ENCODE measurements at regions not wholly inside any gene's neighbourhood (a gene's known extent, or its start where the extent isn't known, plus 50 kb on each side); places are given as distances from the start of the nearest gene placed in this dataset.

DNA sequence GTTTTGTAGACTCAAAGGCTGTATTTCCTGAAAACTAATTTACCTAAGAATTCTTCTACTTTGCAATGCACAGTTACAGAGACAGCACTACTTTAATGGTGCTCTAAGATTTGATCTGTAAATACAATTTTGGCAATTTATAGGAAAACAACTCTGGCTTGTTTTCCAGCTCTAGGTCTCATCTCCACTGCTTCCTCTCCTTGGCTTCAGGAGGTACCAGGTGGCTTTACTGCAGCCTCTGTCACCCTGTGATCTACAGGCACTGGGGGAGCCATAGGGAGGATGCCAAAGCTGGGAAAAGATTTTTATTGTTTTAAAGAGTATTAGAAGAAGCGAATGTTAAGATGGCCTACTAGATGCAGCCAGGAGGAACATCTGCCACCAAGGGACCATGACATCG is 1563.6 kb downstream of the OLFM4 start (continued):
- TF ChIP-seq, protein P1, sequence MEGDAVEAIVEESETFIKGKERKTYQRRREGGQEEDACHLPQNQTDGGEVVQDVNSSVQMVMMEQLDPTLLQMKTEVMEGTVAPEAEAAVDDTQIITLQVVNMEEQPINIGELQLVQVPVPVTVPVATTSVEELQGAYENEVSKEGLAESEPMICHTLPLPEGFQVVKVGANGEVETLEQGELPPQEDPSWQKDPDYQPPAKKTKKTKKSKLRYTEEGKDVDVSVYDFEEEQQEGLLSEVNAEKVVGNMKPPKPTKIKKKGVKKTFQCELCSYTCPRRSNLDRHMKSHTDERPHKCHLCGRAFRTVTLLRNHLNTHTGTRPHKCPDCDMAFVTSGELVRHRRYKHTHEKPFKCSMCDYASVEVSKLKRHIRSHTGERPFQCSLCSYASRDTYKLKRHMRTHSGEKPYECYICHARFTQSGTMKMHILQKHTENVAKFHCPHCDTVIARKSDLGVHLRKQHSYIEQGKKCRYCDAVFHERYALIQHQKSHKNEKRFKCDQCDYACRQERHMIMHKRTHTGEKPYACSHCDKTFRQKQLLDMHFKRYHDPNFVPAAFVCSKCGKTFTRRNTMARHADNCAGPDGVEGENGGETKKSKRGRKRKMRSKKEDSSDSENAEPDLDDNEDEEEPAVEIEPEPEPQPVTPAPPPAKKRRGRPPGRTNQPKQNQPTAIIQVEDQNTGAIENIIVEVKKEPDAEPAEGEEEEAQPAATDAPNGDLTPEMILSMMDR (IDR thresholded peaks at IDR 0.05; ENCODE audit: low read depth, low read length, missing input control): no peak
- TF ChIP-seq NR2F2 (IDR thresholded peaks at IDR 0.05): no peak
- no peak for TF ChIP-seq JUND (IDR thresholded peaks at IDR 0.05)

DNA sequence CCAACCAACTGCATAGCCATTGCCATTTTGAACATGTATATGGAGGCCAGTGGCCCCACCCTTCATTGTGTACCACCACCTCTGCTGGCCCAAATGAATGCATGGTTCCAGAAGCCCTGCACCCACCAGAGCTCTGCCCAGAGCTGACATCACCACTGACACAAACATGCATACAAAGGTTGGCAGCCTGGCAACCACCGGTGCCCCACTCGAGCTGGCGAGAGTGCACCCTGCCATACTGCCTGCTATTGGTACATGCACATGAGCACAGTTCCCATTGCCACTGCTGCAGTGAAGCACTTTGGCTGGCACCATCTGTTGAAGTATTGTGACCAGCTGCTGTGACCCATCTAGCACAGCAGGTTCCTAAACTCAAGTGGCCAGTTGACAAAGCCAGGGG is 1564.9 kb downstream of the OLFM4 start:
- H3K9me3 ChIP-seq (ENCODE audit: control insufficient read depth in 4 of 4, low read length in 3 of 4): no peaks in the 10 kb centered on the region
- no peaks in the 10 kb centered on the region for H3K4me1 ChIP-seq (ENCODE audit: control insufficient read depth in 4 of 4, insufficient read depth in 4 of 4, low read length in 3 of 4)
- no peak overlapping the region for H3K27ac ChIP-seq (ENCODE audit: low read depth in 1 of 2, low read length in 2 of 2)
- TF ChIP-seq TAF1 (conservative IDR thresholded peaks at IDR 0.05): no peak
- no peak for TF ChIP-seq FOXA2 (IDR thresholded peaks at IDR 0.05)
- no peak for TF ChIP-seq JUND (IDR thresholded peaks at IDR 0.05)
- no peak for TF ChIP-seq RXRA (IDR thresholded peaks at IDR 0.05)
- no peak for TF ChIP-seq YY1 (IDR thresholded peaks at IDR 0.05)
- no peak for TF ChIP-seq NR2F2 (IDR thresholded peaks at IDR 0.05)
- WGBS: 94% methylated on average over 3 of the region's 3 CpGs
- H3K4me3 ChIP-seq (ENCODE audit: low read depth in 1 of 3, low read length in 3 of 3): no peak overlapping the region
- H3K9ac ChIP-seq (ENCODE audit: low read depth in 1 of 2, low read length in 2 of 2): no peak overlapping the region
- H3K36me3 ChIP-seq (ENCODE audit: control insufficient read depth in 4 of 4, insufficient read depth in 3 of 4, low read depth in 1 of 4, low read length in 3 of 4): no peaks in the 10 kb centered on the region
- H3K27me3 ChIP-seq (ENCODE audit: control insufficient read depth in 4 of 4, insufficient read depth in 4 of 4, low read length in 3 of 4): no peaks in the 10 kb centered on the region
- DNase-seq (ENCODE audit: low spot score): no peak

DNA sequence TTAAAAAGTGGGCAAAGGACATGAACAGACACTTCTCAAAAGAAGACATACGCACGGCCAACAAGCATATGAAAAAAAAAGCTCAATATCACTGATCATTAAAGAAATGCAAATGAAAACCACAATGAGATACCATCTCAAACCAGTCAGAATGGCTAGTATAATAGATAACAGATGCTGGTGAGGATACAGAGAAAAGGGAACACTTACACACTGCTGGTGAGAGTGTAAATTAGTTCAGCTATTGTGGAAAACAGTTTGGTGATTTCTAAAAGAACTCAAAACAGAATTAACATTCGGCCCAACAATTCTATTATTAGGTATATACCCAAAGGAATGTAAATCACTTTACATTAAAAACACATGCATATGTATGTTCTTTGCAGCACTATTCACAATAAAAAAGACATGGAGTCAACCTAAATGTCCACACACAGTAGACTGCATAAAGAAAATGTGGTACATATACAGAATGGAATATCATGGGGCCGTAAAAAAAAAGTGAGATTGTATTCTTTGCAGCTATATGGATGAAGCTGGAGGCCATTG is 1569.0 kb downstream of the OLFM4 start:
- H3K4me1 ChIP-seq (ENCODE audit: control insufficient read depth in 4 of 4, insufficient read depth in 4 of 4, low read length in 3 of 4): no peaks in the 10 kb centered on the region
- no peaks in the 10 kb centered on the region for H3K9me3 ChIP-seq (ENCODE audit: control insufficient read depth in 4 of 4, low read length in 3 of 4)
- TF ChIP-seq TAF1 (conservative IDR thresholded peaks at IDR 0.05): no peak
- TF ChIP-seq, protein P2, sequence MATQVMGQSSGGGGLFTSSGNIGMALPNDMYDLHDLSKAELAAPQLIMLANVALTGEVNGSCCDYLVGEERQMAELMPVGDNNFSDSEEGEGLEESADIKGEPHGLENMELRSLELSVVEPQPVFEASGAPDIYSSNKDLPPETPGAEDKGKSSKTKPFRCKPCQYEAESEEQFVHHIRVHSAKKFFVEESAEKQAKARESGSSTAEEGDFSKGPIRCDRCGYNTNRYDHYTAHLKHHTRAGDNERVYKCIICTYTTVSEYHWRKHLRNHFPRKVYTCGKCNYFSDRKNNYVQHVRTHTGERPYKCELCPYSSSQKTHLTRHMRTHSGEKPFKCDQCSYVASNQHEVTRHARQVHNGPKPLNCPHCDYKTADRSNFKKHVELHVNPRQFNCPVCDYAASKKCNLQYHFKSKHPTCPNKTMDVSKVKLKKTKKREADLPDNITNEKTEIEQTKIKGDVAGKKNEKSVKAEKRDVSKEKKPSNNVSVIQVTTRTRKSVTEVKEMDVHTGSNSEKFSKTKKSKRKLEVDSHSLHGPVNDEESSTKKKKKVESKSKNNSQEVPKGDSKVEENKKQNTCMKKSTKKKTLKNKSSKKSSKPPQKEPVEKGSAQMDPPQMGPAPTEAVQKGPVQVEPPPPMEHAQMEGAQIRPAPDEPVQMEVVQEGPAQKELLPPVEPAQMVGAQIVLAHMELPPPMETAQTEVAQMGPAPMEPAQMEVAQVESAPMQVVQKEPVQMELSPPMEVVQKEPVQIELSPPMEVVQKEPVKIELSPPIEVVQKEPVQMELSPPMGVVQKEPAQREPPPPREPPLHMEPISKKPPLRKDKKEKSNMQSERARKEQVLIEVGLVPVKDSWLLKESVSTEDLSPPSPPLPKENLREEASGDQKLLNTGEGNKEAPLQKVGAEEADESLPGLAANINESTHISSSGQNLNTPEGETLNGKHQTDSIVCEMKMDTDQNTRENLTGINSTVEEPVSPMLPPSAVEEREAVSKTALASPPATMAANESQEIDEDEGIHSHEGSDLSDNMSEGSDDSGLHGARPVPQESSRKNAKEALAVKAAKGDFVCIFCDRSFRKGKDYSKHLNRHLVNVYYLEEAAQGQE (IDR thresholded peaks at IDR 0.05): no peak
- no peak for TF ChIP-seq SP1 (IDR thresholded peaks at IDR 0.05)
- TF ChIP-seq RAD21 (IDR thresholded peaks at IDR 0.05): no peak
- no peak for TF ChIP-seq HNF4A (conservative IDR thresholded peaks at IDR 0.05)
- TF ChIP-seq, protein P3, sequence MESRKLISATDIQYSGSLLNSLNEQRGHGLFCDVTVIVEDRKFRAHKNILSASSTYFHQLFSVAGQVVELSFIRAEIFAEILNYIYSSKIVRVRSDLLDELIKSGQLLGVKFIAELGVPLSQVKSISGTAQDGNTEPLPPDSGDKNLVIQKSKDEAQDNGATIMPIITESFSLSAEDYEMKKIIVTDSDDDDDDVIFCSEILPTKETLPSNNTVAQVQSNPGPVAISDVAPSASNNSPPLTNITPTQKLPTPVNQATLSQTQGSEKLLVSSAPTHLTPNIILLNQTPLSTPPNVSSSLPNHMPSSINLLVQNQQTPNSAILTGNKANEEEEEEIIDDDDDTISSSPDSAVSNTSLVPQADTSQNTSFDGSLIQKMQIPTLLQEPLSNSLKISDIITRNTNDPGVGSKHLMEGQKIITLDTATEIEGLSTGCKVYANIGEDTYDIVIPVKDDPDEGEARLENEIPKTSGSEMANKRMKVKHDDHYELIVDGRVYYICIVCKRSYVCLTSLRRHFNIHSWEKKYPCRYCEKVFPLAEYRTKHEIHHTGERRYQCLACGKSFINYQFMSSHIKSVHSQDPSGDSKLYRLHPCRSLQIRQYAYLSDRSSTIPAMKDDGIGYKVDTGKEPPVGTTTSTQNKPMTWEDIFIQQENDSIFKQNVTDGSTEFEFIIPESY (IDR thresholded peaks at IDR 0.05): no peak
- no peak for TF ChIP-seq NR2F2 (IDR thresholded peaks at IDR 0.05)
- no peak for TF ChIP-seq JUND (IDR thresholded peaks at IDR 0.05)
- TF ChIP-seq, protein P4, sequence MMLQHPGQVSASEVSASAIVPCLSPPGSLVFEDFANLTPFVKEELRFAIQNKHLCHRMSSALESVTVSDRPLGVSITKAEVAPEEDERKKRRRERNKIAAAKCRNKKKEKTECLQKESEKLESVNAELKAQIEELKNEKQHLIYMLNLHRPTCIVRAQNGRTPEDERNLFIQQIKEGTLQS (IDR thresholded peaks at IDR 0.05): no peak
- no peak for TF ChIP-seq FOXA2 (IDR thresholded peaks at IDR 0.05)
- TF ChIP-seq, protein P1 (IDR thresholded peaks at IDR 0.05; ENCODE audit: low read depth, low read length, missing input control): no peak
- TF ChIP-seq HNF4G (IDR thresholded peaks at IDR 0.05): no peak
- TF ChIP-seq RXRA (IDR thresholded peaks at IDR 0.05): no peak
- no peak for TF ChIP-seq YY1 (IDR thresholded peaks at IDR 0.05)
- no peak for TF ChIP-seq GABPA (IDR thresholded peaks at IDR 0.05 in 1 of 2, conservative IDR thresholded peaks at IDR 0.05 in 1 of 2)
- no peak for TF ChIP-seq EGR1 (IDR thresholded peaks at IDR 0.05; ENCODE audit: low read depth in 2 of 2)
- DNase-seq (ENCODE audit: low spot score): no peak
- no peaks in the 10 kb centered on the region for H3K27me3 ChIP-seq (ENCODE audit: control insufficient read depth in 4 of 4, insufficient read depth in 4 of 4, low read length in 3 of 4)
- no peak overlapping the region for H3K4me3 ChIP-seq (ENCODE audit: low read depth in 1 of 3, low read length in 3 of 3)
- no peak overlapping the region for H3K9ac ChIP-seq (ENCODE audit: low read depth in 1 of 2, low read length in 2 of 2)
- no peaks in the 10 kb centered on the region for H3K36me3 ChIP-seq (ENCODE audit: control insufficient read depth in 4 of 4, insufficient read depth in 3 of 4, low read depth in 1 of 4, low read length in 3 of 4)
- 87% methylated on average over 4 of the region's 4 CpGs for WGBS
- H3K27ac ChIP-seq (ENCODE audit: low read depth in 1 of 2, low read length in 2 of 2): no peak overlapping the region
